GM12872 (cell line): ENCODE measurements at regions not wholly inside any gene's neighbourhood (a gene's known extent, or its start where the extent isn't known, plus 50 kb on each side); places are given as distances from the start of the nearest gene placed in this dataset.

Experiments
- TF ChIP-seq, protein P1 (sequence below): IDR thresholded peaks from 3 replicates; pipeline ENCODE4 v1.5.1; 2011; ENCODE audit warnings: low read depth, mild to moderate bottlenecking, low read length, moderate library complexity; ENCODE audit not compliant: insufficient read depth

GRCh38 chr2:163138947-163139346 lies 300.4 kb upstream of the KCNH7 start:
- TF ChIP-seq, protein P1, sequence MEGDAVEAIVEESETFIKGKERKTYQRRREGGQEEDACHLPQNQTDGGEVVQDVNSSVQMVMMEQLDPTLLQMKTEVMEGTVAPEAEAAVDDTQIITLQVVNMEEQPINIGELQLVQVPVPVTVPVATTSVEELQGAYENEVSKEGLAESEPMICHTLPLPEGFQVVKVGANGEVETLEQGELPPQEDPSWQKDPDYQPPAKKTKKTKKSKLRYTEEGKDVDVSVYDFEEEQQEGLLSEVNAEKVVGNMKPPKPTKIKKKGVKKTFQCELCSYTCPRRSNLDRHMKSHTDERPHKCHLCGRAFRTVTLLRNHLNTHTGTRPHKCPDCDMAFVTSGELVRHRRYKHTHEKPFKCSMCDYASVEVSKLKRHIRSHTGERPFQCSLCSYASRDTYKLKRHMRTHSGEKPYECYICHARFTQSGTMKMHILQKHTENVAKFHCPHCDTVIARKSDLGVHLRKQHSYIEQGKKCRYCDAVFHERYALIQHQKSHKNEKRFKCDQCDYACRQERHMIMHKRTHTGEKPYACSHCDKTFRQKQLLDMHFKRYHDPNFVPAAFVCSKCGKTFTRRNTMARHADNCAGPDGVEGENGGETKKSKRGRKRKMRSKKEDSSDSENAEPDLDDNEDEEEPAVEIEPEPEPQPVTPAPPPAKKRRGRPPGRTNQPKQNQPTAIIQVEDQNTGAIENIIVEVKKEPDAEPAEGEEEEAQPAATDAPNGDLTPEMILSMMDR = no peak

DNA sequence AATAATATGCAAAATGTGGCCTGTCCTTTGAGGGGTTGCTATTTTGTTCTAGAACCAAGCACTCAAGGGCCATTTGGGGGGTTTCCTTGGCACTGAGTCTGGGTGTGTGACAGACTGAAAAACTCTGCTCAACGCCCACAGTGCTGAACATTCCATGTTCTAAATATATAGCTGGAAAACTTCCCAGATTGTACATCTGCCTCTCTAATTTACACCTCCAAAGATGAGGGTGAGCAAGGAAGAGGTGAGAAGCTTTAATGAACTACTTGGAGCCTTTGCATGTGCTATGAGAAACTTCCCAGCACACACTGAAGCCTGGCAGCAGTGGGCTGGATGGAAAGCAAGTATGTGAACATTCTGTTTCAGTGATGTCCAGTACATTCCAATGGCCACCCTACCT lies 296.7 kb upstream of the KCNH7 start:
- TF ChIP-seq, protein P1 = no peak

- TF ChIP-seq, protein P1 = no peak
Measured at GRCh38 chr2:163133602-163134001, 295.0 kb upstream of the KCNH7 start.

- TF ChIP-seq, protein P1 = 0 out of 3 replicates have a peak, but pooled peaks have one; percentile 30
Measured at GRCh38 chr2:163132850-163133249, 294.3 kb upstream of the KCNH7 start.

DNA sequence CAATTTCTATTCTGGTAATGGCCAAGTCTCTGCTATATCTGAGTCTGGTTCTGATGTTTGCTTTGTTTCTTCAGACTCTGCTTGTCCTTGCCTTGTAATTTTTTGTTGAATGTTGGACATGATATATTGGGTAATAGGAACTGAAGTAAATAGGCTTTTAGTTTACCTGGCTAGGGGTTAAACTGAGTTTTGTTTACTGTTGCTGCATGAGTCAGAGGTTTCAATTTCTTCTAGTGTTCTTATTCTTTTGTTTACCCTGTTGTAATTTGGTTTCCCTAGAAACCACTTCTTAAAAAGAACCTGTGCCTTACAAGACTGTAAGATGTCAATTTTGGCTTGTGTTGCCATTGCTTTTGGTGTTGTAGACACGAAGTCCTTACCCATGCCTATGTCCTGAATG lies 285.0 kb upstream of the KCNH7 start:
- TF ChIP-seq, protein P1 = no peak

DNA sequence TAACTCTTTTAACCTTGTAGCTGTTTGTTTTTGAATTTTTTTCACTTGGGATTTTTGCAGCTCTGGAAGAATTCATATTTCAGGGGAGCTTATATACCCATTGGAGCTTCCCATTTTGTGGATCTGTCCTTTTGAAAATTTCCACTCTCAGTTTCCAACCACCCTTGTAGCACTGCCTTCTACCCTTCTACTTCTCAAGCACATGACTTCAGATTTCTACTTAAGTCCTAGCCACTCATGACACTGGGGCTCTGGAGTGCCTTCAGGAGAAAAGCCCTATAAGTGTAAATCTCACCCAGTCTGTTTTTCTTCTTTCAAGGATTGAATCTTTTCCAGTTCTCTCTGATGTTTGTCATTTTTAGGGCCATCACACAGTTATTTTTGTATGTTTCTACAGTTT lies 283.7 kb upstream of the KCNH7 start:
- TF ChIP-seq, protein P1 = no peak

DNA sequence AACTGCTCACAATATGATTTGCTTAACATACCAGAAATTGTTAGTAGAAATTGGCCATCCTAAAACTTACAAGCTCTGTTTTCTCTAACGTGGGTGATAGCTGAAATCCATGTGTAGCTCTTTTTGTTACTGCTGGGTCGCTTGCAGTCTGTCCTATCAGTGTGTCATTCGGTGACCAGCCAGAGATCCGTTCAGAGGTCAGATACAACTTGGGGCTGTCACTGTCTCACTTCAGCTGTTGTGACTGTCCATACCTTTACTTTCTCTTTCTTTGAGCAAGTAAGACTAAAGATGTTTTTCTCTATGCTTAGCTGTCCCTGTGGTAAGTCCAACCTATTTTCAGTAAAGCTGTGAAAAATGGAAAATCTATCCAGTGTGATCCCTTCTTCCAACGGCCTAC lies 282.9 kb upstream of the KCNH7 start:
- TF ChIP-seq, protein P1 = no peak

- TF ChIP-seq, protein P1 = no peak
Measured at GRCh38 chr2:163119966-163120365, 281.4 kb upstream of the KCNH7 start.
